Stimulated activated CD4-positive, alpha-beta T cell treated with anti-CD3 and anti-CD28 coated beads, Interleukin-2, amount 100 ng/mL, for 24 hours (primary cell): ENCODE measurements at regions not wholly inside any gene's neighbourhood (a gene's known extent, or its start where the extent isn't known, plus 50 kb on each side); places are given as distances from the start of the nearest gene placed in this dataset.

Experiments used
- DNase-seq, 2 donors: peaks; one replicate each; pipeline ENCODE4 v3.0.0-alpha.2; 2020

DNA sequence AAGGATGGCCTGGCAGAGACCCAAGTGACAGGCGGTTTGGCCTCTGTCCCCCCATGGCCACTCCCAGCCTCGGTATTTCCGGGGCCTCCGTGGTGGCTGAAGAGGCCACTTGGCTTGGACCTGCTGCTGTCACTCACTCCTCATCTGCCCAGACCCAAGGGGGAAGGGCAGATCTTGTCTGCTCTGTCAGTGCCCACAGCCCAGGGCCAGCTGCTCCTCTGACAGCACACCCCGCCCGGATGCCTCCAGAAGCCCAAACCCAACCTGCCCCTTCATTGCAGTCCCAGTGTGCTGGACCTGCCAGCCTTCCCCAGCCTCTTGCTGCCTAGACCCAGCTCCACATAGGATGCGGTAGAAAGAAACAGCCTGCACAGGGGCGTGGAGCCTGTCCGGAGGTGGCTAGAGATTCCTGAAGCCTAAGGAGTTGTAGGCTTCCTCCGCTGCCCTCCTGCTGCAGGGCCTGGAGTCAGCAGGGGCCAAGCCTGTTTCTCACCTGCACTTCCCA lies 52.0 kb downstream of the MAGEF1 start:
- no peak for DNase-seq

DNA sequence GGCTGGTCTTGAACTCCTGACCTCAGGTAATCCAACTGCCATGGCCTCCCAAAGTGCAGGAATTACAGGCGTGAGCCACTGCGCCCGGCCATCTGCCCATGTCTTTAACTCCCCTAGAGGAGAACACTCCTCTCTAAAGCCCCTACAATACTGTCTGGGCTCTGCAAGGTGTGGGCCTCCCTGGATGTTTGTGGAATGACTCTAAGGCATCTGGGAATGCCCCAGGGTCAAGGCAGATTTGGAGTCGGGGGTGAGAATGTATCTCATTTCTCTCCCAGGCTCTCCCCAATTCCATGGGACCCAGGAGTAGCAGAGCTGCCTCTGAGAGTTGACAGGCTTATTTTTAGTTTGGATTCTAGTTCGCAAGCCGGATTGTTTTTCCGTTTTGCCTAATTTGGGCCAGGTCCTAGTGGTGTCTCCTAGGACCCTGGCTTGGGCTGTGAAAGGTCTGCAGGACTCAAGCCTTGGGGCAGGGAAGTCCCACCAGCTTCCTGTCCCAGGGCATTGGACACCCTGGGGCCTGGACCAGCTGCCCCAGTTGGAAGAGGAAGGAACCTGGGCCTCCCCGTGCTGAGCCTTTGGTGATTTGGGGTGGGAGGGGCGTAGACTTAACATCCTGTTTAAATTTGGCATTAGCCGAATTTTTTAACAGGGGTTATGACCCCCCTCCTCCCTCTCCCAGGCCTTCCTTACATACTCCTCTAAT lies 53.5 kb downstream of the MAGEF1 start:
- no peak for DNase-seq

DNA sequence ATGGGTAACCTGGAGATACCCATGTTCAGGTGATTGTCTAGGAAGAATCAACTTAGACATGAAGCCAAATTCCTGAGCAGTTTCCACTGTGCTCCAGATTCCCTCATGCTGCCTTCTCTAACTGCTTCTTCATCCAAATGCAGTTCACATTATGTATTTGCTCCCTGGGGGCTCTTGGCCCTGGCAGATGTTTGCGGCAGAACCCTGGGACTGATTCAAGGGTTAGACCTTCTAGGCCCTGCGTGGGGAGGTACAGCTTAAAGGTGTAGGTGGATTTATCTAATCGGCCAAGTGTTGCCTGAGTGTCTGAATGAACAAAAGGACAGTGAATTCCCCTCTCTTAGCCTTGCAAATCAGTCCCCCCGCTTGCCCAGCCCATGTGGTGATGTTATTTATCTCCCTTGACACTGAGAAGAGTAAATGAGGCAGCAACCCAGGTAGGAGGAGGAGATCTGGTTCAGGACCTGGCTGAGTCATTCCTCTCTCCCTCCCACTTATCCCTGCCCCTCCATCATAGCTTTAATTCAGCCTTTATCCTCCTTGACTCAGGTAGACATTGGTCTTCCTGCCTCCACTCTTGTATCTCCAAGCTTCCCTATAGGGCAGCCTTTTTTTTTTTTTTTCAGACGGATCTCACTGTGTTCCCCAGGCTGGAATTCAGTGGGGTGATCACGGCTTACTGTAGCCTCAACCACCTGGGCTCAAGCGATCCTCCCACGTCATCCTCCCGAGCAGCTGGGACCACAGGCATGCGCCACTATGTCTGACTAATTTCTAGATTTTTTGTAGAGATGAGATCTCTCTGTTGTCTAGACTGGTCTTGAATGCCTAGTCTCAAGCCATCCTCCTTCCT lies 54.8 kb downstream of the MAGEF1 start:
- peak; percentile 23 to 44 for DNase-seq

DNA sequence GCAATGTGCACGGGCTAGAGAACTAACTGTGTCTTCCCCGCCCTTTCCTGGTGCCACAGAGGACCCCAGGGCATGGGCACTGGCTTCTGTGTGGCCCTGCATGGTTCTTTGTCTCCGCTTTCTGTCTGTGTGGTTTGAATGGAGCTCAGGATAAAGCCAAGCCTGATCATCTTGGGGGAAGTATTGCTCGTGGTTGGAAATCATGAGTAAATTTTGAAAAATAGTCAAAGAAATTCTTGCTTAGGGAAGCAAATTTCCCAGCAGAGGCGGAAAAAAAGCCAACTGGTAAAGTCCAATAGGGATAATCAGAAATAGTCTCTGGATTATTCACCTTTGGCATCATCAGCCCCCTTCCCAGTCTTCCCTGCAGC lies 55.4 kb downstream of the MAGEF1 start:
- no peak for DNase-seq

DNA sequence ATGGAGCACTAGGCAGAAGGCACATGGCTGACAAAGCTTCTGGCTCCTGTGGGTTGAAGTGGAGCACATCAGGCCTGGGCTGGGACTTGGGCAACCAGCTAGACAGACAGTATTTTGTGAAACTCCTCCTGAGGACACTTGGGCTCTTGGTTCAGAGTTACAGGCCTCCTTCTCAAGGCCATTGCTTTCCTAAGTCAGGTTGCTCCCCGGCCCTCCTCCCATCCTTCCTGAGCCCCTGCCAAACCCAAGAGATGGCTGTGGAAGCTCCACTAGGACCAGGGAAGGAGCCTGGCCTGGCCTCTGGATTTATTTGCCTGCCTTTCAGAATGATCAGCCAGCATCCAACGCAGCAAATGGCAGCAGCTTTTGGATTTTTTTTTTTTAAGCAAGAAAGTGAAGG lies 56.3 kb downstream of the MAGEF1 start:
- DNase-seq = no peak

DNA sequence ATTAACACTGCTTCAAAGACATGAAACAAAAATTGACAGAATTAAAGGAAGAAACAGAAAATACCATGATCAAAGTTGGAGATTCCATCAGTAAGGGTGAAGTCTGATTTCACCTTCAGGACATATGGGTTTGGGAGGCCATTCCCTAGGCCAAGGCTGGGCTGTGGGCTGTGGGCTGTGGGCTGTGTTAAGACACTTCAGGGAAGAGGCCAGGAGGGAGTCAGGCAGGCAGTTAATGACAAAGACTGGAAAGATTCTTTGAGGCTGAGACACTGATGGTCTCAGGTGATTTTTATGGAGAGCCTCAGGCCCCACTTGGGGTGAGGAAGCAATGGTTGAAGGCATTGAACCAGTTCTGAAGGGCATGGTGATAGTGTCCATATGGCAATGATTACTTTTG lies 57.5 kb downstream of the MAGEF1 start:
- no peak for DNase-seq

DNA sequence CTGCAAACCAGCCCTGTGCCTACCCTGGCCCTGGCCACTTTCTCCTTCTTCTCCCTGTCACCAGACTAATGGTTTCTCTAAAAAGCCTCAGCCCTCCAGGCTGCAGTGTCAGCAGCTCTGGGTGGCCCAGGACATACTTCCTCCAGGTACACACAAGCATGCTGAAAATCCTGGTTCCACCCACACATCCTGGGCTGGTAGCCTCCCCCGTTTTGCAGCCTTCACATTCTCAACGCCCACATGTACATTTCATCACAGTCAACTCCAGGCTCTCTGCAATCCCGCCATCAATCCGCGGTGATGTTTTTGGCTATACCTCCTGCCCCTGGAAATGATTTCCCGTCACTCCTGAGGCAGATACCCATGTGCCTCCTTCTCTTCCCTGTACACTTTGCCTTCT lies 59.4 kb downstream of the MAGEF1 start:
- no peak for DNase-seq

DNA sequence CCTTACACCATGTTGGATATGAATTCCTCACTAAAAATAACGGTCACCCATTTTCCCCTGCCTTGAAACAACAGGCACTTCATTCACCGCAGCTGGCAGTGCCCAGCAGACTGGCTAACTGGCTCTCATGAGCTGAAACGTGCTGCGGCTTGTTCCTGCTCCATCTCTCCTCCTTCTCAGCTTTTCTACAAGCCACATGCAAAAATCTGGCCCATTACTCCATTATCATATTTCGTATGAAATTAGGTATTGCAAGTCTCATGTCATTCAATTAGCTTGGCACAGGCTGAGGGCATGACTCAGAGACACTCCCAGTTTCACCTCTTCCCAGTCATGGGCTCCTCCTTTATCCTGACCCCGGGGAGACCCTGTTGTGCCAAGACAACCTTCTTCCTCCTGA lies 60.0 kb downstream of the MAGEF1 start:
- no peak for DNase-seq

DNA sequence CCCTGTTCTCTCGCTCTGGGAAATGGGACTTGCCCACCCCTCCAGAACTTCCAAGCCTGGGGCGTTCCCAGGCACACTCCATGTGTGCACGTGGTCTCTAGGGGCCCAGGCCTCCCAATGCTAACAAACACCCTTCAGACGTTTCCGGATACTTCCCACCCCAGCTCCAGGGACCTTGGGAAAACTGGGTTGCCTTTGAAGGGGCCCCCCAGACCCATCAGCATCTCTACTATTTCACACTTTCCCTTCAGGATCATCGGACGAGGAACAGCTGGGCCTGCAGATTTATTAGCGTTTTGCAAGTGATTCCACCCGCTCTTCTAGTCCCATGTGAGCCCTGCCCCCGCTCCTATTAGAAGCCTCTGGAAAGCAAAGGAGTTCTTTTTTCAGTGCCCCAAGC lies 63.2 kb downstream of the MAGEF1 start:
- DNase-seq = no peak

DNA sequence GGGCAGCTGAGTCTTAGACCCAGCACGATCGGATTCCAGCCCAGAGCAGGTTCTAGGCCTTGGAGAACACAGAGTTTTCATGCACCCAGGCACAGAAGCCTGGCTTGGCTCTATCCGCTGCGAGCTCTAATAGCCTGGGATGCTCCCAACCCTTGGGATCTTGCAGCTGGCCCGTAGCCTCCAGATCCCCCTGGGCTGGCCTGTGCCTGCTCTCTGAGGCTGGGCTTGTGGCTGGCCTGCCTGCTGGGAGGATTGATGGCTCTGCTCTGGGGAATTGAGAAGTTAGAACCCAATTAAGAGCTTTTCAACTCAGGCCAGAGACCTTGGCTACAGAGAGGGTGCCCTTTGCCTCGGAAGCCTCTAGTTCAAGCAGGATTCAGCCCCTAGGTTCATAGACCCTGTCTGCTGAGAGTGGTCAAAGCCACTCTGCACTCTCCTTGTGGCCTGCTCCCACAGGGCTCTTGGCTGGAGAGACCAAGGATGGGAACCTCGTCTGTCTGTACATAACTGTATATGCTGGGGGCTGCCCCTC lies 64.4 kb downstream of the MAGEF1 start:
- DNase-seq = no peak

DNA sequence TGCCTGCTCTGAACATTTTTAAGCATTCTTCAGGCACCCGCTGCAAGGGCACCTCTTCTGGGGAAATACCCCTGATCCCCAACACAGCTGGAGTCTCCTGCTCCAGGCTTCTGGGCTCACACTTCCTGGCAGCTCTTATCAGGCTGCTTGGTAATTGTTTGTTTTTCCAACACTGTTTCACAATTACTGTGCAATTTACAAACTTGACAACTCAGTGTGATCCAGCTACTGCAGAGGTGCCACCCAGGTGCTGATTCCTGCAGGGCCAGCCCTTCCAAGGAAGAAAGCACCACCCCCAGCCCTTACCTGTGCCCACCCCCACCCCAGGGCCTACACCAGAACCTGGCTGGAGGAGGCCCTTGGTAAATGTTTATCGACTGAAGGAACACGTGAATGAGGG lies 66.5 kb downstream of the MAGEF1 start:
- no peak for DNase-seq

DNA sequence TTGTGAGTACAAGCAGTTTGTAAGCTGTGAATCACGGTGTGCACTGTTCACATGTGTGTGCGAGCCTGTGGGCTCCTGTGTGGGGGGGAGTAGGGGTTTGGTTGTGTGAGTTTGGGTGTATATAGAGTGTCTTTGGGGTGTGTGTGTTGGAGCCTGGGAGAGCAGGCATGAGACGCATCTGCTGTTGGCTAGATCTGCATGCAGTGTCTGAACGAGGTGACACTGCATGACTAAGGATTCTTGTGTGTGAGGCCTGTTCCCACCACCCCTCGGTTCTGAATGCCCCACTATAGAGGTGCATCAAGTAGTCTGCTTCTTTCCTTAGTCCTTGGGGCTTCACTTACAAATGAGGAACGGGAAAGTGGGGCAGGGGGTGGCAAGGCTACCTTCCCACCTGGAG lies 68.4 kb downstream of the MAGEF1 start:
- DNase-seq = no peak

DNA sequence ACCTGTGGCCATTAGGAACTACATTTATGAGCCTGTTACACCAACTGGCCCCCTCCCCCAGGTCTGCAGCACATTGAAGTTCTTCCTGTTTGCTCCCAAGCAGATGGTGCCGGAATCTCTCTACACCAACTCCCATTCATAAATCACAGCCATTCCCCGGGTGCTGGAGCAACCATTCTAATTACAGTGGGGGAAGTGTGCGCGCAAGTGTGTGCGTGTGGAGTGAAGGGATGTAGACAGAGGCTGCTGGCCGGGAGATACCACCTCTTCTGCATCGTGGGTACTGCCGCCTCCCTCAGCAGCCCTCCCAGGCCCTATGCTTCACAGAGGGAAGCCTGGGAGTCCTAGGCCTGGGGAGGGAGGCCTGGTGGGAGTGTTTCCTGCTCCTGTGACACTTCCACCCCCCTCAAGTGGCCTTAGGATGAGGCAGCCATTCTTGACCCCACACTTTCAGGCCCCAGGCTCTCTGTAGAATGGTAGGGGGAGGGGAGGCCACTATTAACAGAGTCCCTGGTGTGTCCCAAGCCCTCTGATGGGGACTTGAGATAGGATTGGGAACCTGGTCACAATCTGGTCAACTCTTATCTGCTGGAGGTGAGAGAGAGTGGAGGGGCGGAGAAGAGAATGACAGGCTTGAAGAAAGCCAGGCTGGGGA lies 69.1 kb downstream of the MAGEF1 start:
- no peak for DNase-seq

DNA sequence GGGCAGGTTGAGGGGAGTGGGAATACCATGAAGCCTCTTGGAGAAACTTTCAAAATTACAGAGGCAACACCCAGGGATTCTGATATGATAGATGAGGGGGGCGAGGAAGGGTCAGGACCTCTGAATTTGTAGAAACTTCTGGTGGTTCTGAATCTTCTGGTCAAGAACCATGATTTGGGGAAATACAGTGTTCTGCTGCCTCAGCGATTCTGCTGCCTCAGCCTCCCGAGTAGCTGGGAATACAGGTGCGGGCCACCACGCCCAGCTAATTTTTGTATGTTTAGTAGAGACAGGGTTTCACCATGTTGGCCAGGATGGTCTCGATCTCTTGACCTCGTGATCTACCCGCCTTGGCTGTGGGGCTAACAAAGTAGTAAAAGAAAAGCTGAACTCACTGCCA lies 70.4 kb downstream of the MAGEF1 start:
- DNase-seq = no peak

DNA sequence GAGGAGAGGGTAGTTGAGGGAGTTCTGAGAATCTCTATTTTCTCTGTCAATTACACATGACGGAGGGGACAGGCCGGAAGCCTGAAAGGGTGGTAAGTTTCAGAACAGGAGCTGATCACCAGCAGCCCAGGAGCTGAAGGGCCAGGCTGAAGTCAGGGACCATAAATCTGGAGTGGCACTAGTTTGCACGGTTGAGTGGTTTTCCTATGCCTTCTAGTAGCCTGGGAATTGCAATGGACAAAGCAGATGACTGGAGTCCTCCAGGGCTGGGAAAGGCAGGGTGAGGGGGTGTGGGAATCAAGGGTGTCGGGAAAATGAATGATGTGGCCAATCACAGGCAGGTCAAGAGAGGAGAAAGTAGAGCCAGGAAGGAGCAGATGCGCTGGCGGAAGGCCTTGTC lies 72.5 kb downstream of the MAGEF1 start:
- DNase-seq = no peak

DNA sequence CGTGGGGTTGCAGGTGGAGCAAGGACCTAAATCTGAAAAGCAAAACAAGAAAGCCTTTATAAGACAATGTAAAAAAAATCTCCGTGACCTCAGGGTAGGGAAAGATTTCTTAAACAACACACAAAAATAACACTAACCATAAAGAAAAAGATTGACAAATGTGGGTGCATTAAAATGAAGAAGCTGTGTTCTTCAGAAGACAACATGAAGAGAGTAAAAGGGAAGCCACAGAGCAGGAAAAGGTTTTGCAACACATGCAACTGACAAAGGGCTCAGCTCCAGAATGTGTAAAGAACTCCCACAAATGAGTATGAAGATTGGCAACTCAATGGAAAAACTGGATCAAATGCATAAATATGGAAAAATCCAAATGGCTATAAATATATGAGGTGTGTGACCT lies 74.2 kb downstream of the MAGEF1 start:
- no peak for DNase-seq

DNA sequence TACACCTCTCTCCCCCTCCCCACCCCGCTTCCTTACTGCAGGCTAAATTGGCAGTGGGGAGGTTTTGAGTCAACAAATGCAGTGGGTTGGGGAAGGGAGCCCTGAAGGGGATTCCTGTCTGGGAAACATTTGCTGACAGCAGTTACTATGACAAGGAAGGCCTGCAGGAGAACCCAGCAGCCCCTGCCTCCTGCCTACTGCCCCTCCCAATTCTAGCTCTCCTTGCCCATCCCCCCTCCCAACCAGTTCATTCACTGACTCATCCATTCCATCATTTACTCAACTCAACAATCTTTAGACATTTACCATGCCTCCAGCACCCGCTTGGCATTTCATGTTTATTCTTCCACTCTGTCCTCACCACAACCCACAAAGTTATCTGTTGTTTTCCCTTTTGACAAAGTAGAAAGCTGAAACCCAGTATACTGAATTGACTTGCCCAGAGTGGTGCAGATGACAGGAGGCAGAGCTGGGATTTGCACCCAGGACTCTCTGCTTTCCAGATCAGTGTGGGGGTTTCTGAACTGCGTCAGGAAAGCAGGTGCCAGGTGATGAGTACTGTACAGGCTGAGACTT lies 75.0 kb downstream of the MAGEF1 start:
- peak; percentile 39 to 53 for DNase-seq

DNA sequence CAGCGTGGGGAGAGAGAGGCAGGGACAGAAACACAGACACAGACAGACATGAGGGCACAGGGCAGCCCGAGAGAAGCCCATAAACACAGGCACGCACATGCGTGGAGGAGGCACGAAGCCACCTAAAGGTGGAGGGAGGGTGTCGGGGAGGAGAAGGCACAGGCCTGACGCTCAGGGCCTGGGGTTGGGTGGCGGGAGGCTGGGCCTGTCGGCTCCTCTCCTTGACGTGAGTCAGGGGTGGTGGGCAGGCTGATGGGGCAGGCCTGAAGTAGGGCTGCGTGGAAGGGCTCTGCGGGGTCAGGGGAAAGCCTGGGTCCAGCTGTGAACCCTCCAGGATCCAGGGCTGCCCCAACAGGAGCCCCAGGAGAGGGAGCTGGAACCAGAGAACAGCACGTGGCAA lies 74.2 kb downstream of the EPHB3 start:
- no peak for DNase-seq

DNA sequence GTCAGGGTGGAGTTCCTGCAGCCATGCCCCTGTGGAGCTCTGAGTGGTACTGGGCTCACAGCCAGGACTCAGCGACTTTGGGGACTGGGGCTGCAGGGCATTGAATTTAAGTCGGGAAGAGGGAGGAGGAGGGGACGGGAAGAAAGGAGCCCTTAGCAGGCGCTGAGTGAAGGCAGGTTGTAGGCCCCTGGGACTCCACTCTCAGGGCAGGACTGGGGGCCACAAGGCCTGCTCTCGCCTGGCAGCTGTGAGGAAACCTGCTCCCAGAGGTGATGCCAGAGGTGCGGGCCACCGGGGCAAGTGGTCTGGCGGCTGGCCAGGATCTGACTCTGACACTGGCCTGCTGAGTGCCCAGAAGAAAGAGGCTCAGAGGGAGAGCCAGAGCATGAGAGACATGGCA lies 73.5 kb downstream of the EPHB3 start:
- no peak for DNase-seq

DNA sequence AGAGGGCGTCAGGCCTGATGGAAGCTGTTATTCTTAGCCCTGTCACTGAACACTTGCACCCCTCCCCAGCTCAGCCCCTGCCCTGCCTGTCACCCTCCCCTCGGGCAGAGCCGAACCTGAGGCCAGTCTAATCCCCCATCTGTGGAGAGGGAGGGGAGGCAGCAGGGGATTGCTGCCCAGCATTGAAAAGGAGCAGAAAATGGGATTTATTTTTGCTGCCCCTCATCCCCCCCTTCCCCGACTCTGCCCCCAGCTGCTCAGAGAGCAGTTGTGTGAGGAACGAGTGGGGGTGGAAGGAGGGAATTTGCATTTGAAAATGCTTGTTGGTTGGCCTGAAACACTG lies 71.6 kb downstream of the EPHB3 start:
- no peak for DNase-seq

DNA sequence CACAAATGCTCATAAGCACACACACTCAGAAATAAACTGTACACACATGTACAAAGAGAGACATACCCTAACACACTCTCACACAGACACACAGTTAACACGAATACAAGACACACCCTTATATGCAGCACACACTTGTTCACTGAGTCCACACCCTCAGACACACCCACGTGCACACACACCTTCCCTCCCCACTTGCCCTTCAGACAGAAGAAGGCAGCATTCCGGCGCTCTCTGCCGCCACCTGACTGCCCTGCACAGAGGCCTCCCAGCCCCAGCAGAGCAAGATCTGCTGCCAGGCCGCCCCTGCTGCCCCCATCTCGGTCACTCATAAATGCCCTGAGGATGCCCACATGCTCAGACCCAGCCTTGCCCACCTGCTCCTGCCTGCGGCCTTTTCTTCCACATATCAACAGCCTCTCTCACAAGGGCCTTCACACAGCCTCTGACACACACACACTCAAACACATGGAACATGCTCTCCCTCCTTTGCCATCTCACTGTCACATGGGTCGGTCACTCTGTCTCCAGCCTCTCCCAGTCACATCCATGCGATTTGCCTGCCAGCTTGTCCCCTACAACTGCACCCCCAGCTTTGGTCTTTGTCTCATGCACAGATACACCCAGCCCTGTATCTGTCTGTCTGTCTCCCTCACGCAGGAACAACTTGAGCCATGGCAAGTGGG lies 71.1 kb downstream of the EPHB3 start:
- no peak for DNase-seq
